B cell (primary cell): ENCODE measurements at regions not wholly inside any gene's neighbourhood (a gene's known extent, or its start where the extent isn't known, plus 50 kb on each side); places are given as distances from the start of the nearest gene placed in this dataset.

Source experiments
- EZH2 ChIP-seq: IDR thresholded peaks from 2 replicates; pipeline ENCODE4 v1.6.1; 2012; ENCODE audit warnings: borderline replicate concordance, low read depth, mild to moderate bottlenecking, moderate library complexity, low read length; ENCODE audit not compliant: insufficient read depth, poor library complexity, severe bottlenecking
- TF ChIP-seq, protein P1 (sequence below): fragments of 200-600 bp; IDR thresholded peaks from one replicate; pipeline ENCODE4 v1.8.0; 2022; ENCODE audit warnings: antibody characterized with exemption, mild to moderate bottlenecking

DNA sequence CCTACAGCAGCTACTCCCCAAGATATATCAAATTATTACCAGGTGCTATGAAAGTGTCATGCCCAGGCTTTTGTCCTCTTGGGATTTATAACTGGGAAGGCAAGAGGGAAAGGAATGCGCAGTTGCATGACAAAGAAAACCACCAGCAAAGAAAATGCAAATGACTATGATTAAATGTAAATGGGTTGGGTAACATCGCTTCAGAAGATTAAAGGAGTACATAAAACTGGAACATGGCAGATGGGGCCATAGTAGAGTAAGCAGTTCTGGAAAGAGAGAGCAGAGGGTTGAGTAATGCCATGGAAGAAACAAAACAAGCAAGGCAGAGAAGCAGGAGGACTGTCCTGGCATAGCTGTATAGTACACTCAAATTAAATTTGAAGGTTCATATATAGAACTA is 493.1 kb downstream of the NOVA1 start:
- TF ChIP-seq, protein P1, sequence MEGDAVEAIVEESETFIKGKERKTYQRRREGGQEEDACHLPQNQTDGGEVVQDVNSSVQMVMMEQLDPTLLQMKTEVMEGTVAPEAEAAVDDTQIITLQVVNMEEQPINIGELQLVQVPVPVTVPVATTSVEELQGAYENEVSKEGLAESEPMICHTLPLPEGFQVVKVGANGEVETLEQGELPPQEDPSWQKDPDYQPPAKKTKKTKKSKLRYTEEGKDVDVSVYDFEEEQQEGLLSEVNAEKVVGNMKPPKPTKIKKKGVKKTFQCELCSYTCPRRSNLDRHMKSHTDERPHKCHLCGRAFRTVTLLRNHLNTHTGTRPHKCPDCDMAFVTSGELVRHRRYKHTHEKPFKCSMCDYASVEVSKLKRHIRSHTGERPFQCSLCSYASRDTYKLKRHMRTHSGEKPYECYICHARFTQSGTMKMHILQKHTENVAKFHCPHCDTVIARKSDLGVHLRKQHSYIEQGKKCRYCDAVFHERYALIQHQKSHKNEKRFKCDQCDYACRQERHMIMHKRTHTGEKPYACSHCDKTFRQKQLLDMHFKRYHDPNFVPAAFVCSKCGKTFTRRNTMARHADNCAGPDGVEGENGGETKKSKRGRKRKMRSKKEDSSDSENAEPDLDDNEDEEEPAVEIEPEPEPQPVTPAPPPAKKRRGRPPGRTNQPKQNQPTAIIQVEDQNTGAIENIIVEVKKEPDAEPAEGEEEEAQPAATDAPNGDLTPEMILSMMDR, result no peak
- no peak for TF ChIP-seq EZH2
